Neural cell (in vitro differentiated cells): ENCODE measurements at regions not wholly inside any gene's neighbourhood (a gene's known extent, or its start where the extent isn't known, plus 50 kb on each side); places are given as distances from the start of the nearest gene placed in this dataset.

Source experiments
- H2AFZ ChIP-seq: fragments of 200-600, 300-800 bp; sonication (generic), shearing (Covaris generic); 2 replicates; pipeline ENCODE4 v1.6.0; 2014; ENCODE audit warnings: low read depth, mild to moderate bottlenecking, antibody characterized with exemption, low read length, moderate library complexity
- H3F3A ChIP-seq: fragments of 200-600 bp; shearing (Covaris generic); 2 replicates; pipeline ENCODE4 v1.6.1; 2016; ENCODE audit warnings: mild to moderate bottlenecking, moderate library complexity, mixed read lengths, antibody characterized with exemption, low read length; ENCODE audit not compliant: insufficient read depth, poor library complexity, severe bottlenecking
- H3K27ac ChIP-seq: fragments of 200-600, 300-800 bp; sonication (generic), shearing (Covaris generic); 2 replicates; pipeline ENCODE4 v1.5.1; 2014; ENCODE audit warnings: mild to moderate bottlenecking, low read length, moderate library complexity
- H3K27me3 ChIP-seq: fragments of 300-800, 200-600 bp; sonication (generic), shearing (Covaris generic); 2 replicates; pipeline ENCODE4 v1.6.0; 2014; ENCODE audit warnings: mild to moderate bottlenecking, low read depth, low read length, moderate library complexity; ENCODE audit not compliant: insufficient read depth
- H3K36me3 ChIP-seq: fragments of 300-800, 200-600 bp; sonication (generic), shearing (Covaris generic); 2 replicates; pipeline ENCODE4 v1.5.1; 2014; ENCODE audit warnings: mild to moderate bottlenecking, antibody characterized with exemption, low read length, moderate library complexity; ENCODE audit not compliant: insufficient read depth
- H3K4me2 ChIP-seq: fragments of 300-800, 200-600 bp; sonication (generic), shearing (Covaris generic); 2 replicates; pipeline ENCODE4 v1.6.0; 2014; ENCODE audit warnings: mild to moderate bottlenecking, low read length
- H3K4me3 ChIP-seq: fragments of 300-800, 200-600 bp; sonication (generic), shearing (Covaris generic); 2 replicates; pipeline ENCODE4 v1.5.1; 2014; ENCODE audit warnings: mild to moderate bottlenecking, low read length, moderate library complexity
- H3K79me2 ChIP-seq: fragments of 200-600 bp; shearing (Covaris generic); replicated peaks from 2 replicates; pipeline ENCODE4 v1.6.0; 2014; ENCODE audit warnings: mild to moderate bottlenecking, low read length, moderate library complexity; ENCODE audit not compliant: insufficient read depth
- H3K9ac ChIP-seq: fragments of 300-800, 200-600 bp; sonication (generic), shearing (Covaris generic); 2 replicates; pipeline ENCODE4 v1.6.1; 2016; ENCODE audit warnings: mild to moderate bottlenecking, low read length, mixed read lengths
- H3K9me2 ChIP-seq: fragments of 200-600 bp; shearing (Covaris generic); 2 replicates; pipeline ENCODE4 v1.6.1; 2016; ENCODE audit warnings: mild to moderate bottlenecking, low read length, mixed read lengths; ENCODE audit not compliant: insufficient read depth
- H3K9me3 ChIP-seq: fragments of 200-600, 300-800 bp; sonication (generic), shearing (Covaris generic); 2 replicates; pipeline ENCODE4 v1.6.1; 2016; ENCODE audit warnings: mild to moderate bottlenecking, mixed run types, low read length, moderate library complexity, mixed read lengths
- H4K20me1 ChIP-seq: fragments of 200-600 bp; shearing (Covaris generic); 2 replicates; pipeline ENCODE4 v1.6.1; 2016; ENCODE audit warnings: mild to moderate bottlenecking, mixed run types; ENCODE audit not compliant: insufficient read depth
- EP300 ChIP-seq: fragments of 450-650 bp; conservative IDR thresholded peaks from 2 replicates; pipeline ENCODE4 v1.6.1; 2014; ENCODE audit warnings: antibody characterized with exemption, mild to moderate bottlenecking, moderate library complexity; ENCODE audit not compliant: poor library complexity, severe bottlenecking
- EZH2 ChIP-seq: fragments of 200-600, 300-800 bp; shearing (Covaris generic), sonication (generic); IDR thresholded peaks from 2 replicates; pipeline ENCODE4 v1.6.1; 2014; ENCODE audit warnings: antibody characterized with exemption, low read length, borderline replicate concordance, mild to moderate bottlenecking; ENCODE audit not compliant: insufficient read depth, poor library complexity, severe bottlenecking
- MXI1 ChIP-seq: fragments of 450-650 bp; conservative IDR thresholded peaks from 2 replicates; pipeline ENCODE4 v1.6.1; 2014; ENCODE audit warnings: antibody characterized with exemption, mild to moderate bottlenecking; ENCODE audit not compliant: poor library complexity, severe bottlenecking
- POLR2AphosphoS5 ChIP-seq: IDR thresholded peaks from 2 replicates; pipeline ENCODE4 v1.6.1; 2012
- RAD21 ChIP-seq: fragments of 450-650 bp; conservative IDR thresholded peaks from 2 replicates; pipeline ENCODE4 v1.6.1; 2014; ENCODE audit warnings: antibody characterized with exemption, mild to moderate bottlenecking, moderate library complexity
- SMC3 ChIP-seq: fragments of 450-650 bp; conservative IDR thresholded peaks from 2 replicates; pipeline ENCODE4 v1.6.1; 2014; ENCODE audit warnings: antibody characterized with exemption, mild to moderate bottlenecking, moderate library complexity; ENCODE audit not compliant: poor library complexity
- TAF1 ChIP-seq: IDR thresholded peaks from 2 replicates; pipeline ENCODE4 v1.6.1; 2012; ENCODE audit warnings: low read depth
- TF ChIP-seq, protein P1 (sequence below): fragments of 450-650 bp; IDR thresholded peaks from 2 replicates; pipeline ENCODE4 v1.5.1; 2014; ENCODE audit warnings: antibody characterized with exemption, mild to moderate bottlenecking, moderate library complexity; ENCODE audit not compliant: poor library complexity, severe bottlenecking
- TF ChIP-seq, protein P2 (sequence below): IDR thresholded peaks from 2 replicates; pipeline ENCODE4 v1.6.1; 2012; ENCODE audit warnings: borderline replicate concordance

DNA sequence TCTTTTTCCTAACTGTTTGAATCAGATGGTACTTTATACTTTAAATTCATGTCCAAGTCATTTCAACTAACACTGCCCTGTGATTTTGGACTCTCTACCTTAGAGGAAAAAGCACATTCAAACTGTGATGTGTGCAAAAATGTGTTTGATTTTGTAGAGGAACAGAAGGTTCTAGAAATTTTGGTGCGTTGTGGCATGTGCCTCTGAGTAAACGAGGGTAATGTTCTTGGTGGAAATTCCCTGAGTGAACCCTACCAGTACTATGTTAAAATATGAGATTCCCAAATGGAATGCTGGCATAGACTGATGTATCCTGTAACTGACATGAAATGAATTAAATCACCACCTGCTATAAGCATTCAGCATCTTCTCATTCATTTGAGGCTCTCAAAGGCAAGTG, 901.9 kb upstream of the KLHL29 start (continued):
- TF ChIP-seq EP300, result no peak
- TF ChIP-seq MXI1, result no peak

DNA sequence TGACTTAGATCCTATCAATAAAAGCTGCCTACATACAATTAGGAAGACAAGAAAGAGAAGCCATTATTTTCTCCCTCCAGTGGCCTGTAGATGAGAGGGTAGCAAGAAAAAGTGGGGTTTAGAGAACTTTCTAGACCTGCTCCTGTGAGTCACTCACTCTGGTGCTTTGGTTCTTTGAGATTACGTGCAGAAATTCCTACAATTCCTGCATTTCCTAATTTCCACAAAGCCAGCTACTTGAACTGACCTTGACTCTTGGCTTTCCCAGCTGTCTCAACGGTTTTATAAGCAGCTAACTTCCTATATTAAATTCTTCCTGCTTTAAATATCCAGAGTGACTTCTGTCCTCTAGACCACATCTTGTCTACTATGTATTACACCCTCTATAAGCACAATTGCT, 899.5 kb upstream of the KLHL29 start:
- H3F3A ChIP-seq, result no peaks in the 10 kb centered on the region
- no peak overlapping the region for H2AFZ ChIP-seq
- H3K79me2 ChIP-seq, result no peaks in the 10 kb centered on the region
- no peak overlapping the region for H3K4me2 ChIP-seq
- H3K9me3 ChIP-seq, result no peaks in the 10 kb centered on the region
- no peak overlapping the region for H3K27ac ChIP-seq
- no peak overlapping the region for H3K4me3 ChIP-seq
- H4K20me1 ChIP-seq, result no peaks in the 10 kb centered on the region
- no peaks in the 10 kb centered on the region for H3K9me2 ChIP-seq
- TF ChIP-seq EP300 (no peak), MXI1 (no peak), POLR2AphosphoS5 (no peak), TAF1 (no peak), EZH2 (no peak), RAD21 (no peak), SMC3 (no peak)
- TF ChIP-seq, protein P1, sequence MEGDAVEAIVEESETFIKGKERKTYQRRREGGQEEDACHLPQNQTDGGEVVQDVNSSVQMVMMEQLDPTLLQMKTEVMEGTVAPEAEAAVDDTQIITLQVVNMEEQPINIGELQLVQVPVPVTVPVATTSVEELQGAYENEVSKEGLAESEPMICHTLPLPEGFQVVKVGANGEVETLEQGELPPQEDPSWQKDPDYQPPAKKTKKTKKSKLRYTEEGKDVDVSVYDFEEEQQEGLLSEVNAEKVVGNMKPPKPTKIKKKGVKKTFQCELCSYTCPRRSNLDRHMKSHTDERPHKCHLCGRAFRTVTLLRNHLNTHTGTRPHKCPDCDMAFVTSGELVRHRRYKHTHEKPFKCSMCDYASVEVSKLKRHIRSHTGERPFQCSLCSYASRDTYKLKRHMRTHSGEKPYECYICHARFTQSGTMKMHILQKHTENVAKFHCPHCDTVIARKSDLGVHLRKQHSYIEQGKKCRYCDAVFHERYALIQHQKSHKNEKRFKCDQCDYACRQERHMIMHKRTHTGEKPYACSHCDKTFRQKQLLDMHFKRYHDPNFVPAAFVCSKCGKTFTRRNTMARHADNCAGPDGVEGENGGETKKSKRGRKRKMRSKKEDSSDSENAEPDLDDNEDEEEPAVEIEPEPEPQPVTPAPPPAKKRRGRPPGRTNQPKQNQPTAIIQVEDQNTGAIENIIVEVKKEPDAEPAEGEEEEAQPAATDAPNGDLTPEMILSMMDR, result no peak
- TF ChIP-seq, protein P2, sequence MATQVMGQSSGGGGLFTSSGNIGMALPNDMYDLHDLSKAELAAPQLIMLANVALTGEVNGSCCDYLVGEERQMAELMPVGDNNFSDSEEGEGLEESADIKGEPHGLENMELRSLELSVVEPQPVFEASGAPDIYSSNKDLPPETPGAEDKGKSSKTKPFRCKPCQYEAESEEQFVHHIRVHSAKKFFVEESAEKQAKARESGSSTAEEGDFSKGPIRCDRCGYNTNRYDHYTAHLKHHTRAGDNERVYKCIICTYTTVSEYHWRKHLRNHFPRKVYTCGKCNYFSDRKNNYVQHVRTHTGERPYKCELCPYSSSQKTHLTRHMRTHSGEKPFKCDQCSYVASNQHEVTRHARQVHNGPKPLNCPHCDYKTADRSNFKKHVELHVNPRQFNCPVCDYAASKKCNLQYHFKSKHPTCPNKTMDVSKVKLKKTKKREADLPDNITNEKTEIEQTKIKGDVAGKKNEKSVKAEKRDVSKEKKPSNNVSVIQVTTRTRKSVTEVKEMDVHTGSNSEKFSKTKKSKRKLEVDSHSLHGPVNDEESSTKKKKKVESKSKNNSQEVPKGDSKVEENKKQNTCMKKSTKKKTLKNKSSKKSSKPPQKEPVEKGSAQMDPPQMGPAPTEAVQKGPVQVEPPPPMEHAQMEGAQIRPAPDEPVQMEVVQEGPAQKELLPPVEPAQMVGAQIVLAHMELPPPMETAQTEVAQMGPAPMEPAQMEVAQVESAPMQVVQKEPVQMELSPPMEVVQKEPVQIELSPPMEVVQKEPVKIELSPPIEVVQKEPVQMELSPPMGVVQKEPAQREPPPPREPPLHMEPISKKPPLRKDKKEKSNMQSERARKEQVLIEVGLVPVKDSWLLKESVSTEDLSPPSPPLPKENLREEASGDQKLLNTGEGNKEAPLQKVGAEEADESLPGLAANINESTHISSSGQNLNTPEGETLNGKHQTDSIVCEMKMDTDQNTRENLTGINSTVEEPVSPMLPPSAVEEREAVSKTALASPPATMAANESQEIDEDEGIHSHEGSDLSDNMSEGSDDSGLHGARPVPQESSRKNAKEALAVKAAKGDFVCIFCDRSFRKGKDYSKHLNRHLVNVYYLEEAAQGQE, result no peak
- no peaks in the 10 kb centered on the region for H3K36me3 ChIP-seq
- H3K9ac ChIP-seq, result no peak overlapping the region
- no peaks in the 10 kb centered on the region for H3K27me3 ChIP-seq

DNA sequence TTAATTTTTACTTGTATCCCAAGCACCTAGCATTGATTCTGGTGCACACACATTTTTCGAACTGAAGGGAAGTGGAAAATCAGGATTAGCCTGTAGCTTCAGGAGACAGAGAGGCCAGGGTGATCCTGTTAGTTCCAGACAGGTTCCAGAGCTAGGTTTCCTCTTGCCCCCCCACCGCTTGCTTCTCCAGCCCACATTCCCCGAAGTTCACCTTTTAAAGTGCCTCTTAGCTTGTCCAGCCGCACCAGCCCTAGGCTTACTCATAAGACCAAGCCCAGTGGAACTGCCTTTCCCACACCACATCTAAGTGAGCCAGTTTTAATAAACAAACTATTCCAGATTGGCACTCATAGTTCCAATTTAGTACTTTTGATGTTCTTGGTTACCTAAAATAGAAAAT, 898.6 kb upstream of the KLHL29 start:
- TF ChIP-seq, protein P2, result no peak
- TF ChIP-seq, protein P1, result no peak
- Histone ChIP-seq H3K27ac (no peak overlapping the region), H3K9me2 (no peaks in the 10 kb centered on the region), H3K4me3 (no peak overlapping the region), H3K36me3 (no peaks in the 10 kb centered on the region), H3K79me2 (no peaks in the 10 kb centered on the region), H3K4me2 (no peak overlapping the region), H4K20me1 (no peaks in the 10 kb centered on the region), H3F3A (no peaks in the 10 kb centered on the region), H2AFZ (no peak overlapping the region), H3K9ac (no peak overlapping the region), H3K9me3 (no peaks in the 10 kb centered on the region), H3K27me3 (no peaks in the 10 kb centered on the region)
